ENCODE measurements at regions not wholly inside any gene's neighbourhood (a gene's known extent, or its start where the extent isn't known, plus 50 kb on each side); places are given as distances from the start of the nearest gene placed in this dataset.
"Not testable (repeated sequence)": the region's sequence is repeated elsewhere in the genome, so short reads cannot be mapped to it uniquely, and the experiment has no call there.

DNA sequence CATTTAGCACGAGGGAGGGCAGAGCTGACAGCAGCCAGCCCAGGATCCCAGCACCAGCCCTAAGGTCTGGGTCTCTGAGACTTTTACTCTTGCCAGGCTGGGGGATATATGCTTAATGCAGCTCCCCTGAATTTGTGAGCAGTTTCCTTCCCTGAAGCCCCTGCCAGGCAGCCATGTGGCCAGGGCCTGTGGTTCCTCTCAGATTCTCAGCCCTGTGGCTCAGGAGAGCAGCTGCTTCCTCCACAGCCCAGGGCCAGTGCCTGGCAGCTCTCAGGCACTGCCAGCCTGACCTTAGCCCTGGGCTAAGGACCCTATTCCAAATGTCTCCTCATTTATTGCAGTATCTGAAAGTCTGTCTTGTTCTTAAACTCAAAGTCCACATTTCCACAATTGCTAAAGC is 1525.3 kb downstream of the RPIA start:
- TF ChIP-seq, protein P1, sequence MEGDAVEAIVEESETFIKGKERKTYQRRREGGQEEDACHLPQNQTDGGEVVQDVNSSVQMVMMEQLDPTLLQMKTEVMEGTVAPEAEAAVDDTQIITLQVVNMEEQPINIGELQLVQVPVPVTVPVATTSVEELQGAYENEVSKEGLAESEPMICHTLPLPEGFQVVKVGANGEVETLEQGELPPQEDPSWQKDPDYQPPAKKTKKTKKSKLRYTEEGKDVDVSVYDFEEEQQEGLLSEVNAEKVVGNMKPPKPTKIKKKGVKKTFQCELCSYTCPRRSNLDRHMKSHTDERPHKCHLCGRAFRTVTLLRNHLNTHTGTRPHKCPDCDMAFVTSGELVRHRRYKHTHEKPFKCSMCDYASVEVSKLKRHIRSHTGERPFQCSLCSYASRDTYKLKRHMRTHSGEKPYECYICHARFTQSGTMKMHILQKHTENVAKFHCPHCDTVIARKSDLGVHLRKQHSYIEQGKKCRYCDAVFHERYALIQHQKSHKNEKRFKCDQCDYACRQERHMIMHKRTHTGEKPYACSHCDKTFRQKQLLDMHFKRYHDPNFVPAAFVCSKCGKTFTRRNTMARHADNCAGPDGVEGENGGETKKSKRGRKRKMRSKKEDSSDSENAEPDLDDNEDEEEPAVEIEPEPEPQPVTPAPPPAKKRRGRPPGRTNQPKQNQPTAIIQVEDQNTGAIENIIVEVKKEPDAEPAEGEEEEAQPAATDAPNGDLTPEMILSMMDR (IDR thresholded peaks at IDR 0.05) = not testable (repeated sequence)
- not testable (repeated sequence) for TF ChIP-seq POLR2A (IDR thresholded peaks at IDR 0.05)

Measured in tibial nerve (tissue), 3 donors.